Ovary (tissue), 7 donors: ENCODE measurements at regions not wholly inside any gene's neighbourhood (a gene's known extent, or its start where the extent isn't known, plus 50 kb on each side); places are given as distances from the start of the nearest gene placed in this dataset.

ENCODE experiments used
- DNase-seq, 5 donors: peaks; one replicate each; pipeline ENCODE4 v3.0.0-alpha.2; 2019 to 2020
- H3K27ac ChIP-seq, 2 donors: fragments of 200-600 bp; one replicate each; pipeline versions ENCODE4 v1.5.1 to v1.8.0; 2019 to 2022
- H3K27me3 ChIP-seq: fragments of 200-600 bp; one replicate; pipeline ENCODE4 v1.8.0; 2022
- H3K36me3 ChIP-seq: fragments of 200-600 bp; sonication (generic); one replicate; pipeline ENCODE4 v1.5.1; 2019
- H3K4me1 ChIP-seq: one replicate; pipeline ENCODE4 v1.8.1; 2013; ENCODE audit warnings: mild to moderate bottlenecking, moderate library complexity; ENCODE audit not compliant: insufficient read depth
- H3K4me3 ChIP-seq: fragments of 200-600 bp; sonication (generic); one replicate; pipeline ENCODE4 v1.5.1; 2017
- H3K9me3 ChIP-seq, 2 donors: fragments of 200-600 bp in 1 of 2; sonication (generic) in 1 of 2; one replicate each; pipeline versions ENCODE4 v1.5.1 to v1.8.1; 2013 to 2019; ENCODE audit warnings: mild to moderate bottlenecking in 1 of 2, moderate library complexity in 1 of 2
- EP300 ChIP-seq: sonication (generic); formaldehyde crosslinking; IDR thresholded peaks from one replicate; pipeline ENCODE4 v1.6.1; 2017; ENCODE audit warnings: antibody characterized with exemption
- POLR2A ChIP-seq: fragments of 450-650 bp; IDR thresholded peaks from one replicate; pipeline ENCODE4 v1.6.1; 2017; ENCODE audit warnings: antibody characterized with exemption, mild to moderate bottlenecking, moderate library complexity
- WGBS, 3 donors: extraction: QIAGEN DNeasy Blood & Tissue Kit in 1 of 3; methylation state at CpG; one replicate each; pipeline versions ENCODE4 v1.1.5 to v1.1.7; 2013 to 2017; 5-methylcytosine and 5-hydroxymethylcytosine counted together
- intact Hi-C, 4 donors: fragments of 100-400 bp; cut with DNase I; formaldehyde crosslinking; loops; one replicate each; pipeline versions ENCODE4 v1.11.0 to v1.15.1; 2022 to 2023
- TF ChIP-seq, protein P1 (sequence below), 3 donors: fragments of 450-650 bp in 2 of 3; fragments of 200-600 bp in 1 of 3; IDR thresholded peaks; one replicate each; pipeline versions ENCODE4 v1.5.1 to v1.8.0; 2016 to 2022; ENCODE audit warnings: antibody characterized with exemption in 3 of 3, mild to moderate bottlenecking in 1 of 3
- donor health status: DM: no; HTN: no; CAD: no; lungs with moderate emphysema.
- donor health status: DM: no; HTN: no; CAD: no.
- donor health status: Bipolar disorder and iron deficiency.
- donor health status: DM: no; HTN: no; CAD: no.
- donor health status: DM: yes; HTN: yes; CAD: no.

DNA sequence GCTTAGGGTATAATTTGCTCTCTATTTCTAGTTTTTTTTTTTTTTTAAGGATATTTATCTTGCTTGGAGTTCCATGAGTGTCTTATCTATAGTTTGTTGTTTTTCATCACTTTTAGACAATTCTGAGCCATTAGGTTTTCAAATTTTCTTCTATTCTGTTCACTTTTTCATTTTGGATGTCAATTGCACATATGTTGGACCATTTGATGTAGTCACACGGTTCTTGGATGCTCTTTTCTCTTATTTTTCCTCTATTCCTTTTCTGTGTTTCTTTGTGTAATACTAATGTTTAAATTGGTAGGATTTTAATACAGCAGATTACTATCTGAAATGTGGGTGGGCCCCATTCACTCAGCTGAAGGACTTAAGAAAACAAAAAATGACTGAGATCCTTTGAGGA lies 292.6 kb downstream of the CALCRL start:
- H3K27ac ChIP-seq = no peak overlapping the region
- no peaks in the 10 kb centered on the region for H3K4me1 ChIP-seq
- 83 to 92% (median 88%) methylated on average over 1 of the region's 1 CpG for WGBS, 3 donors
- H3K36me3 ChIP-seq = no peaks in the 10 kb centered on the region
- TF ChIP-seq, protein P1, sequence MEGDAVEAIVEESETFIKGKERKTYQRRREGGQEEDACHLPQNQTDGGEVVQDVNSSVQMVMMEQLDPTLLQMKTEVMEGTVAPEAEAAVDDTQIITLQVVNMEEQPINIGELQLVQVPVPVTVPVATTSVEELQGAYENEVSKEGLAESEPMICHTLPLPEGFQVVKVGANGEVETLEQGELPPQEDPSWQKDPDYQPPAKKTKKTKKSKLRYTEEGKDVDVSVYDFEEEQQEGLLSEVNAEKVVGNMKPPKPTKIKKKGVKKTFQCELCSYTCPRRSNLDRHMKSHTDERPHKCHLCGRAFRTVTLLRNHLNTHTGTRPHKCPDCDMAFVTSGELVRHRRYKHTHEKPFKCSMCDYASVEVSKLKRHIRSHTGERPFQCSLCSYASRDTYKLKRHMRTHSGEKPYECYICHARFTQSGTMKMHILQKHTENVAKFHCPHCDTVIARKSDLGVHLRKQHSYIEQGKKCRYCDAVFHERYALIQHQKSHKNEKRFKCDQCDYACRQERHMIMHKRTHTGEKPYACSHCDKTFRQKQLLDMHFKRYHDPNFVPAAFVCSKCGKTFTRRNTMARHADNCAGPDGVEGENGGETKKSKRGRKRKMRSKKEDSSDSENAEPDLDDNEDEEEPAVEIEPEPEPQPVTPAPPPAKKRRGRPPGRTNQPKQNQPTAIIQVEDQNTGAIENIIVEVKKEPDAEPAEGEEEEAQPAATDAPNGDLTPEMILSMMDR (IDR thresholded peaks at IDR 0.05) = no peak
- TF ChIP-seq EP300 = no peak
- no peak for TF ChIP-seq POLR2A
- H3K27me3 ChIP-seq = no peaks in the 10 kb centered on the region
- no peak for DNase-seq
- intact Hi-C loops = no loop called here
- H3K9me3 ChIP-seq = no peaks in the 10 kb centered on the region
- no peak overlapping the region for H3K4me3 ChIP-seq

- H3K36me3 ChIP-seq = no peaks in the 10 kb centered on the region
- H3K4me3 ChIP-seq = no peak overlapping the region
- peaks cover 3% of the 10 kb centered on the region for H3K4me1 ChIP-seq
- TF ChIP-seq EP300 (no peak), POLR2A (no peak)
- TF ChIP-seq, protein P1 (IDR thresholded peaks at IDR 0.05) = no peak
- H3K27ac ChIP-seq = no peak overlapping the region
- 8 to 21% (median 15%) methylated on average over 3 of the region's 3 CpGs for WGBS, 3 donors
- intact Hi-C loops = no loop called here
- DNase-seq = no peak
- H3K9me3 ChIP-seq = no peaks in the 10 kb centered on the region
- no peaks in the 10 kb centered on the region for H3K27me3 ChIP-seq
Measured at GRCh38 chr2:187150670-187151069, 297.4 kb downstream of the CALCRL start.

GRCh38 chr2:187148059-187148714 lies 299.2 kb upstream of the ZSWIM2 start:
- intact Hi-C loops = no loop called here
- H3K9me3 ChIP-seq = no peaks in the 10 kb centered on the region
- WGBS, 3 donors = 44 to 94% (median 67%) methylated on average over 2 of the region's 2 CpGs
- TF ChIP-seq EP300 (no peak), POLR2A (no peak)
- TF ChIP-seq, protein P1 (IDR thresholded peaks at IDR 0.05) = no peak
- no peak for DNase-seq
- no peaks in the 10 kb centered on the region for H3K36me3 ChIP-seq
- peaks cover 3% of the 10 kb centered on the region for H3K4me1 ChIP-seq
- no peak overlapping the region for H3K27ac ChIP-seq
- no peak overlapping the region for H3K4me3 ChIP-seq
- H3K27me3 ChIP-seq = no peaks in the 10 kb centered on the region

GRCh38 chr2:187143537-187143936 lies 294.6 kb upstream of the ZSWIM2 start:
- no peak for DNase-seq
- intact Hi-C loops = no loop called here
- no peak overlapping the region for H3K27ac ChIP-seq
- no peak for TF ChIP-seq POLR2A
- no peak for TF ChIP-seq EP300
- TF ChIP-seq, protein P1 (IDR thresholded peaks at IDR 0.05) = no peak
- no peaks in the 10 kb centered on the region for H3K36me3 ChIP-seq
- no peaks in the 10 kb centered on the region for H3K9me3 ChIP-seq
- no peaks in the 10 kb centered on the region for H3K4me1 ChIP-seq
- H3K4me3 ChIP-seq = no peak overlapping the region
- 90 to 95% (median 94%) methylated on average over 3 of the region's 3 CpGs for WGBS, 3 donors
- H3K27me3 ChIP-seq = no peaks in the 10 kb centered on the region
